Pancreas (tissue), 10 donors: ENCODE measurements at regions not wholly inside any gene's neighbourhood (a gene's known extent, or its start where the extent isn't known, plus 50 kb on each side); places are given as distances from the start of the nearest gene placed in this dataset.

Experiments used
- ATAC-seq, 4 donors: fragments of 200-7000 bp; cut with Tn5 transposase; one replicate each; pipeline versions ENCODE4 v1.8.0 to v1.9.1; 2020; ENCODE audit warnings: mild to moderate bottlenecking in 4 of 4, moderate library complexity in 4 of 4
- DNase-seq, 6 donors: peaks; one replicate each; pipeline ENCODE4 v3.0.0-alpha.2; 2020
- FAIRE-seq: peaks from 2 replicates; lab custom pipeline; 2012; peaks lifted over from hg19 to GRCh38; lab: Jason Lieb, UNC
- H3K27ac ChIP-seq, 4 donors: fragments of 200-600 bp; sonication (generic); 1 replicate in 3 of 4; 2 replicates in 1 of 4; pipeline versions ENCODE4 v1.5.0 to v1.8.0; 2020
- H3K27me3 ChIP-seq, 4 donors: fragments of 200-600 bp; one replicate each; pipeline ENCODE4 v1.8.0; 2021
- H3K36me3 ChIP-seq, 3 donors: fragments of 200-600 bp; sonication (generic) in 1 of 3; one replicate each; pipeline versions ENCODE4 v1.5.0 to v1.8.0; 2020 to 2021
- H3K4me1 ChIP-seq, 3 donors: fragments of 200-600 bp; one replicate each; pipeline ENCODE4 v1.8.0; 2021
- H3K4me3 ChIP-seq, 4 donors: fragments of 200-600 bp; sonication (generic) in 2 of 4; one replicate each; pipeline versions ENCODE4 v1.5.0 to v1.8.0; 2020 to 2021
- H3K9me3 ChIP-seq, 4 donors: fragments of 200-600 bp; one replicate each; pipeline ENCODE4 v1.8.0; 2021
- CTCF ChIP-seq, 4 donors: fragments of 200-600 bp; sonication (generic) in 3 of 4; IDR thresholded peaks; one replicate each; pipeline versions ENCODE4 v1.5.0 to v1.8.0; 2021; ENCODE audit warnings: antibody characterized with exemption in 4 of 4
- WGBS, 2 donors: extraction: QIAGEN DNeasy Blood & Tissue Kit; methylation state at CpG; one replicate each; pipeline ENCODE4 v1.1.7; 2013; 5-methylcytosine and 5-hydroxymethylcytosine counted together
- intact Hi-C, 3 donors: fragments of 100-400 bp; cut with DNase I; formaldehyde crosslinking; loops; one replicate each; pipeline versions ENCODE4 v1.11.1 to v1.14.2; 2022
- donor health status: healthy with polysubstance abuse.
- donor health status: DM: no; HTN: no; CAD: no; lungs with moderate emphysema.
- donor health status: DM: no; HTN: no; CAD: no.
- donor health status: control.
- donor health status: control.
- donor health status: Bipolar disorder and iron deficiency.
- donor health status: DM: yes; HTN: yes; CAD: no.
- donor health status: DM: no; HTN: no; CAD: no.
- donor health status: DM: no; HTN: no; CAD: no.
- donor health status: DM: yes; HTN: yes; CAD: no.

- H3K27ac ChIP-seq, result peak overlapping the region in 2 of 4 donors; percentile 15 to 23
- no peak overlapping the region for H3K4me3 ChIP-seq
- no peaks in the 10 kb centered on the region for H3K9me3 ChIP-seq
- DNase-seq (peak in 3 of 6 donors; percentile 25 to 57 (median 28)), FAIRE-seq (no peak), ATAC-seq (peak in 3 of 4 donors; percentile 15 to 40 (median 29))
- 52 to 54% methylated on average over 7 of the region's 7 CpGs for WGBS, 2 donors
- H3K4me1 ChIP-seq, result peaks cover 0 to 5% (median 0%) of the 10 kb centered on the region in 3 donors
- intact Hi-C loops, result no loop called here
- no peak for TF ChIP-seq CTCF (IDR thresholded peaks at IDR 0.05)
- H3K27me3 ChIP-seq, result no peaks in the 10 kb centered on the region
- H3K36me3 ChIP-seq, result no peaks in the 10 kb centered on the region
Measured at GRCh38 chr22:27668828-27669797, 132.4 kb downstream of the MN1 start.

GRCh38 chr22:27669798-27670599 lies 131.6 kb downstream of the MN1 start:
- Histone ChIP-seq H3K9me3 (no peaks in the 10 kb centered on the region), H3K4me1 (peaks cover 0 to 5% (median 0%) of the 10 kb centered on the region in 3 donors), H3K27me3 (no peaks in the 10 kb centered on the region), H3K4me3 (no peak overlapping the region), H3K27ac (peak overlapping the region; percentile 15 to 75 (median 40)), H3K36me3 (no peaks in the 10 kb centered on the region)
- WGBS, 2 donors, result 27 to 38% methylated on average over 12 to 13 of the region's 13 CpGs
- ATAC-seq (peak; percentile 8 to 33 (median 18)), DNase-seq (peak in 2 of 6 donors; percentile 35), FAIRE-seq (no peak)
- intact Hi-C loops, result no loop called here
- TF ChIP-seq CTCF (IDR thresholded peaks at IDR 0.05), result no peak

- 23 to 26% methylated on average over 13 to 16 of the region's 16 CpGs for WGBS, 2 donors
- H3K4me3 ChIP-seq, result no peak overlapping the region
- no peak for TF ChIP-seq CTCF (IDR thresholded peaks at IDR 0.05)
- H3K27me3 ChIP-seq, result no peaks in the 10 kb centered on the region
- H3K27ac ChIP-seq, result peak overlapping the region; percentile 72 to 80 (median 76)
- no peaks in the 10 kb centered on the region for H3K36me3 ChIP-seq
- intact Hi-C loops, result no loop called here
- peaks cover 0 to 5% (median 0%) of the 10 kb centered on the region in 3 donors for H3K4me1 ChIP-seq
- FAIRE-seq (no peak), ATAC-seq (peak; percentile 62 to 86 (median 78)), DNase-seq (peak; percentile 59 to 88 (median 73))
- H3K9me3 ChIP-seq, result no peaks in the 10 kb centered on the region
Measured at GRCh38 chr22:27670701-27671412, 130.7 kb downstream of the MN1 start.

GRCh38 chr22:27671413-27671935 lies 130.1 kb downstream of the MN1 start:
- peak in 1 of 6 donors; percentile 22 for DNase-seq
- Histone ChIP-seq H3K36me3 (no peaks in the 10 kb centered on the region), H3K27me3 (no peaks in the 10 kb centered on the region), H3K9me3 (no peaks in the 10 kb centered on the region), H3K27ac (peak overlapping the region; percentile 72 to 80 (median 76)), H3K4me1 (peaks cover 0 to 5% (median 0%) of the 10 kb centered on the region in 3 donors), H3K4me3 (no peak overlapping the region)
- FAIRE-seq, result no peak
- WGBS, 2 donors, result 79 to 90% methylated on average over 3 of the region's 3 CpGs
- intact Hi-C loops, result no loop called here
- no peak for TF ChIP-seq CTCF (IDR thresholded peaks at IDR 0.05)
- ATAC-seq, result no peak
